Mononuclear cell (primary cell): ENCODE measurements at regions not wholly inside any gene's neighbourhood (a gene's known extent, or its start where the extent isn't known, plus 50 kb on each side); places are given as distances from the start of the nearest gene placed in this dataset.
"Not testable (repeated sequence)": the region's sequence is repeated elsewhere in the genome, so short reads cannot be mapped to it uniquely, and the experiment has no call there.

Experiments
- H3K27me3 ChIP-seq: 2 replicates; pipeline ENCODE4 v1.6.0; 2011; ENCODE audit warnings: low read length, control low read depth; ENCODE audit not compliant: insufficient read depth
- H3K4me1 ChIP-seq: 2 replicates; pipeline ENCODE4 v1.5.1; 2011; ENCODE audit warnings: mild to moderate bottlenecking, low read length, control low read depth; ENCODE audit not compliant: insufficient read depth
- H3K4me3 ChIP-seq: 2 replicates; pipeline ENCODE4 v1.5.1; 2011; ENCODE audit warnings: mild to moderate bottlenecking, low read length, moderate library complexity
- H3K9me3 ChIP-seq: 2 replicates; pipeline ENCODE4 v1.5.1; 2011; ENCODE audit warnings: low read depth, mild to moderate bottlenecking, control low read depth, low read length

GRCh38 chrX:65331371-65331770, 203.2 kb downstream of the LAS1L start:
- Histone ChIP-seq H3K9me3 (no peaks in the 10 kb centered on the region), H3K4me3 (no peak overlapping the region), H3K4me1 (no peaks in the 10 kb centered on the region), H3K27me3 (no peaks in the 10 kb centered on the region)

GRCh38 chrX:65300104-65300809, 234.3 kb downstream of the LAS1L start:
- Histone ChIP-seq H3K27me3 (no peaks in the 10 kb centered on the region), H3K4me1 (no peaks in the 10 kb centered on the region), H3K4me3 (no peak overlapping the region), H3K9me3 (peaks cover 17% of the 10 kb centered on the region)

GRCh38 chrX:65282905-65283304, 251.7 kb downstream of the LAS1L start:
- H3K9me3 ChIP-seq, H3K4me1 ChIP-seq, H3K4me3 ChIP-seq, H3K27me3 ChIP-seq: not testable (repeated sequence)

GRCh38 chrX:65273152-65273551, 261.4 kb downstream of the LAS1L start:
- Histone ChIP-seq H3K9me3 (peaks cover 29% of the 10 kb centered on the region), H3K4me3 (no peak overlapping the region), H3K4me1 (no peaks in the 10 kb centered on the region), H3K27me3 (no peaks in the 10 kb centered on the region)

GRCh38 chrX:65266482-65266881, 268.1 kb downstream of the LAS1L start:
- H3K27me3 ChIP-seq: no peaks in the 10 kb centered on the region
- no peak overlapping the region for H3K4me3 ChIP-seq
- no peaks in the 10 kb centered on the region for H3K4me1 ChIP-seq
- peaks cover 15% of the 10 kb centered on the region for H3K9me3 ChIP-seq

GRCh38 chrX:65253817-65254216, 277.6 kb upstream of the ZC4H2 start:
- Histone ChIP-seq H3K27me3 (no peaks in the 10 kb centered on the region), H3K9me3 (peaks cover 4% of the 10 kb centered on the region), H3K4me3 (no peak overlapping the region), H3K4me1 (no peaks in the 10 kb centered on the region)

- Histone ChIP-seq H3K9me3 (peaks cover 34% of the 10 kb centered on the region), H3K27me3 (no peaks in the 10 kb centered on the region), H3K4me1 (no peaks in the 10 kb centered on the region), H3K4me3 (no peak overlapping the region)
Measured at GRCh38 chrX:65241059-65241721, 264.9 kb upstream of the ZC4H2 start.

- no peaks in the 10 kb centered on the region for H3K27me3 ChIP-seq
- H3K9me3 ChIP-seq: no peaks in the 10 kb centered on the region
- no peaks in the 10 kb centered on the region for H3K4me1 ChIP-seq
- no peak overlapping the region for H3K4me3 ChIP-seq
Measured at GRCh38 chrX:65203545-65203944, 227.3 kb upstream of the ZC4H2 start.

GRCh38 chrX:65196758-65197360, 220.6 kb upstream of the ZC4H2 start:
- H3K4me1 ChIP-seq: no peaks in the 10 kb centered on the region
- no peaks in the 10 kb centered on the region for H3K27me3 ChIP-seq
- H3K4me3 ChIP-seq: no peak overlapping the region
- peaks cover 4% of the 10 kb centered on the region for H3K9me3 ChIP-seq

GRCh38 chrX:65195621-65196020, 219.4 kb upstream of the ZC4H2 start:
- H3K4me1 ChIP-seq: no peaks in the 10 kb centered on the region
- no peaks in the 10 kb centered on the region for H3K27me3 ChIP-seq
- H3K9me3 ChIP-seq: peaks cover 4% of the 10 kb centered on the region
- H3K4me3 ChIP-seq: no peak overlapping the region

- no peak overlapping the region for H3K4me3 ChIP-seq
- peaks cover 4% of the 10 kb centered on the region for H3K9me3 ChIP-seq
- no peaks in the 10 kb centered on the region for H3K4me1 ChIP-seq
- no peaks in the 10 kb centered on the region for H3K27me3 ChIP-seq
Measured at GRCh38 chrX:65194547-65194946, 218.3 kb upstream of the ZC4H2 start.

GRCh38 chrX:65163325-65163724, 187.1 kb upstream of the ZC4H2 start:
- H3K4me1 ChIP-seq, H3K9me3 ChIP-seq, H3K27me3 ChIP-seq, H3K4me3 ChIP-seq: not testable (repeated sequence)

- Histone ChIP-seq H3K4me3 (no peak overlapping the region), H3K27me3 (no peaks in the 10 kb centered on the region), H3K4me1 (no peaks in the 10 kb centered on the region), H3K9me3 (peaks cover 4% of the 10 kb centered on the region)
Measured at GRCh38 chrX:65148232-65148631, 172.0 kb upstream of the ZC4H2 start.

- Histone ChIP-seq H3K4me1 (no peaks in the 10 kb centered on the region), H3K27me3 (no peaks in the 10 kb centered on the region), H3K9me3 (peaks cover 9% of the 10 kb centered on the region), H3K4me3 (no peak overlapping the region)
Measured at GRCh38 chrX:65136424-65136823, 160.2 kb upstream of the ZC4H2 start.

GRCh38 chrX:65127842-65128241, 151.6 kb upstream of the ZC4H2 start:
- Histone ChIP-seq H3K9me3 (no peaks in the 10 kb centered on the region), H3K27me3 (no peaks in the 10 kb centered on the region), H3K4me1 (no peaks in the 10 kb centered on the region), H3K4me3 (no peak overlapping the region)

- no peaks in the 10 kb centered on the region for H3K27me3 ChIP-seq
- H3K9me3 ChIP-seq: no peaks in the 10 kb centered on the region
- H3K4me3 ChIP-seq: no peak overlapping the region
- H3K4me1 ChIP-seq: no peaks in the 10 kb centered on the region
Measured at GRCh38 chrX:65098851-65099250, 122.6 kb upstream of the ZC4H2 start.
